ENCODE measurements at regions not wholly inside any gene's neighbourhood (a gene's known extent, or its start where the extent isn't known, plus 50 kb on each side); places are given as distances from the start of the nearest gene placed in this dataset.

- no peak for DNase-seq (ENCODE audit: low read depth in 2 of 2)
- no peak overlapping the region for H2AFZ ChIP-seq (ENCODE audit: low read length)
- H3K4me1 ChIP-seq (ENCODE audit: control insufficient read depth, extremely low read depth, insufficient read depth, low read length) = no peaks in the 10 kb centered on the region
- no peak overlapping the region for H3K9ac ChIP-seq (ENCODE audit: insufficient read depth, low read length)
- no peak overlapping the region for H3K27ac ChIP-seq (ENCODE audit: insufficient read depth, low read length)
- no peaks in the 10 kb centered on the region for H3K27me3 ChIP-seq (ENCODE audit: control insufficient read depth, insufficient read depth, low read length)
- no peaks in the 10 kb centered on the region for H3K79me2 ChIP-seq (ENCODE audit: control insufficient read depth, insufficient read depth, low read length)
- no peak for TF ChIP-seq CTCF (conservative IDR thresholded peaks at IDR 0.05 in 1 of 2, IDR thresholded peaks at IDR 0.05 in 1 of 2; ENCODE audit: low read depth in 1 of 2, low read length in 2 of 2)
- TF ChIP-seq EZH2 (IDR thresholded peaks at IDR 0.05; ENCODE audit: low read length, missing control alignments) = no peak
- no peaks in the 10 kb centered on the region for H3K9me3 ChIP-seq (ENCODE audit: control insufficient read depth, insufficient read depth, low read depth, low read length)
- H3K4me3 ChIP-seq (replicated peaks in 1 of 4; ENCODE audit: control extremely low read depth in 1 of 4, insufficient read depth in 1 of 4, low read depth in 3 of 4, low read length in 4 of 4) = no peak overlapping the region
- H3K36me3 ChIP-seq (ENCODE audit: control insufficient read depth, insufficient read depth, low read length) = no peaks in the 10 kb centered on the region
- H3K4me2 ChIP-seq (ENCODE audit: extremely low read depth, insufficient read depth, low read length) = no peak overlapping the region
- H4K20me1 ChIP-seq (ENCODE audit: control insufficient read depth, extremely low read depth, insufficient read depth, low read length) = no peaks in the 10 kb centered on the region
These were observed 126.7 kb upstream of the PWP1 start for GRCh38 chr12:107558816-107559382.

DNA sequence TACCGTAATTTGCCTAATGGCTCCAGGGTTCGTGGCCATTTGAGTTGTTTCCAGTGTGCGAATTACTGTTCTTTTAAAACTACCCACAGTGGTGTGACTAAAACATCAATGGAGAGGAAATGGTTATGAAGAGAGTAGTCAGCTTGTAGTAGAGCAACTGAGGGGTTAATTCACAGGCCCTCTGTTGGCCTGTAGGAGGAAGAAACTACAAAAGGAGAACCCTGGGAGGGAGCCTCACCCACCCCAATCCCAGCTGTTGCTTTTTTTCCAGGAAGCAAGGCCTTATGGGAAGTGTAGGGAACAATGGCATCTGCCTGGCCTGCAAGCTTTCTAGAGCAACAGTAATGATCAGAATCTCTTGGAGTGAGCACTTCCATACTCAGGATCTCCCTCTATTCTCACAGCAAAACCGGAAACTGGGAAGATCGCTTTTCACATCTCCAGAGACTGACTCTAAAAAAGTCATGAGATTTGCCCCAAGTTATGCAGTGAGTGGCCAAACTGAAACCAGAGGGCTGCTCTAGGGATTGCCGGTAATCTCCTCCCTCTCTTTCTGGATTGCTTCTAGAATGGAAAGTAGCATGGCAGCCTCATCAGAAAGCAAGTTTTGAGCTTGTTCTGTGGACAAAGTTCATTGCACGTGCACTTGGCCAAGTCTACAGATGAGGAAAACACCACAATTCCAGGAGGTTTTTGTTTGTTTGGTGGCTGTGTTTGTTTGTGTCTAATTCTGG, 125.3 kb upstream of the PWP1 start:
- H4K20me1 ChIP-seq (ENCODE audit: control insufficient read depth, extremely low read depth, insufficient read depth, low read length) = no peaks in the 10 kb centered on the region
- H3K27me3 ChIP-seq (ENCODE audit: control insufficient read depth, insufficient read depth, low read length) = no peaks in the 10 kb centered on the region
- no peaks in the 10 kb centered on the region for H3K4me1 ChIP-seq (ENCODE audit: control insufficient read depth, extremely low read depth, insufficient read depth, low read length)
- no peak for DNase-seq (ENCODE audit: low read depth in 2 of 2)
- TF ChIP-seq EZH2 (IDR thresholded peaks at IDR 0.05; ENCODE audit: low read length, missing control alignments) (no peak), CTCF (conservative IDR thresholded peaks at IDR 0.05 in 1 of 2, IDR thresholded peaks at IDR 0.05 in 1 of 2; ENCODE audit: low read depth in 1 of 2, low read length in 2 of 2) (no peak)
- no peaks in the 10 kb centered on the region for H3K79me2 ChIP-seq (ENCODE audit: control insufficient read depth, insufficient read depth, low read length)
- H3K4me3 ChIP-seq (replicated peaks in 1 of 4; ENCODE audit: control extremely low read depth in 1 of 4, insufficient read depth in 1 of 4, low read depth in 3 of 4, low read length in 4 of 4) = no peak overlapping the region
- no peak overlapping the region for H3K27ac ChIP-seq (ENCODE audit: insufficient read depth, low read length)
- H3K4me2 ChIP-seq (ENCODE audit: extremely low read depth, insufficient read depth, low read length) = no peak overlapping the region
- H3K9me3 ChIP-seq (ENCODE audit: control insufficient read depth, insufficient read depth, low read depth, low read length) = no peaks in the 10 kb centered on the region
- H2AFZ ChIP-seq (ENCODE audit: low read length) = no peak overlapping the region
- no peak overlapping the region for H3K9ac ChIP-seq (ENCODE audit: insufficient read depth, low read length)
- no peaks in the 10 kb centered on the region for H3K36me3 ChIP-seq (ENCODE audit: control insufficient read depth, insufficient read depth, low read length)

- DNase-seq (ENCODE audit: low read depth in 2 of 2) = no peak
- no peaks in the 10 kb centered on the region for H3K79me2 ChIP-seq (ENCODE audit: control insufficient read depth, insufficient read depth, low read length)
- no peak overlapping the region for H3K4me2 ChIP-seq (ENCODE audit: extremely low read depth, insufficient read depth, low read length)
- H3K36me3 ChIP-seq (ENCODE audit: control insufficient read depth, insufficient read depth, low read length) = no peaks in the 10 kb centered on the region
- no peaks in the 10 kb centered on the region for H3K4me1 ChIP-seq (ENCODE audit: control insufficient read depth, extremely low read depth, insufficient read depth, low read length)
- no peaks in the 10 kb centered on the region for H3K27me3 ChIP-seq (ENCODE audit: control insufficient read depth, insufficient read depth, low read length)
- H4K20me1 ChIP-seq (ENCODE audit: control insufficient read depth, extremely low read depth, insufficient read depth, low read length) = no peaks in the 10 kb centered on the region
- H3K4me3 ChIP-seq (replicated peaks in 1 of 4; ENCODE audit: control extremely low read depth in 1 of 4, insufficient read depth in 1 of 4, low read depth in 3 of 4, low read length in 4 of 4) = no peak overlapping the region
- no peaks in the 10 kb centered on the region for H3K9me3 ChIP-seq (ENCODE audit: control insufficient read depth, insufficient read depth, low read depth, low read length)
- TF ChIP-seq CTCF (conservative IDR thresholded peaks at IDR 0.05 in 1 of 2, IDR thresholded peaks at IDR 0.05 in 1 of 2; ENCODE audit: low read depth in 1 of 2, low read length in 2 of 2) (no peak), EZH2 (IDR thresholded peaks at IDR 0.05; ENCODE audit: low read length, missing control alignments) (no peak)
- H2AFZ ChIP-seq (ENCODE audit: low read length) = no peak overlapping the region
- no peak overlapping the region for H3K9ac ChIP-seq (ENCODE audit: insufficient read depth, low read length)
- H3K27ac ChIP-seq (ENCODE audit: insufficient read depth, low read length) = no peak overlapping the region
These were observed 124.7 kb upstream of the PWP1 start for GRCh38 chr12:107560899-107561285.

All from fibroblast of lung (primary cell).